ENCODE measurements at regions not wholly inside any gene's neighbourhood (a gene's known extent, or its start where the extent isn't known, plus 50 kb on each side); places are given as distances from the start of the nearest gene placed in this dataset.
A peak's percentile ranks its signal among the peaks of the same experiment; 100 is the strongest.

- TF ChIP-seq POLR2A (IDR thresholded peaks at IDR 0.05; ENCODE audit: low read length), result no peak
- TF ChIP-seq ELK1 (IDR thresholded peaks at IDR 0.05; ENCODE audit: low read depth, low read length), result no peak
- no peak for TF ChIP-seq BHLHE40 (IDR thresholded peaks at IDR 0.05; ENCODE audit: low read depth, low read length)
- peak; percentile 26; the same call in 2 of the 3 replicates for TF ChIP-seq CTCF (IDR thresholded peaks at IDR 0.05)
- no peak for TF ChIP-seq PBX3 (IDR thresholded peaks at IDR 0.05)
- TF ChIP-seq EP300 (IDR thresholded peaks at IDR 0.05), result no peak
- TF ChIP-seq RCOR1 (IDR thresholded peaks at IDR 0.05; ENCODE audit: low read depth, low read length), result no peak
- no peak for TF ChIP-seq NFE2L2 (conservative IDR thresholded peaks at IDR 0.05; ENCODE audit: low read length)
Observed at GRCh38 chr12:115794659-115795081, 482.8 kb downstream of the MED13L start.

Data from A549 (cell line).